BLaER1 treated with 17β-estradiol and CSF1 and Interleukin-3, amounts not matched to agents 10 nM and 100 nM (cell line): ENCODE measurements at regions not wholly inside any gene's neighbourhood (a gene's known extent, or its start where the extent isn't known, plus 50 kb on each side); places are given as distances from the start of the nearest gene placed in this dataset.

Experiments
- H3K27ac ChIP-seq, 11 experiments: shearing (Covaris generic); formaldehyde crosslinking; 2 replicates each; pipeline ENCODE4 v1.8.1; 2022
- H3K27me3 ChIP-seq, 11 experiments: shearing (Covaris generic); formaldehyde crosslinking; 2 replicates each; pipeline ENCODE4 v1.8.1; 2022
- H3K36me3 ChIP-seq, 11 experiments: shearing (Covaris generic); formaldehyde crosslinking; 2 replicates each; pipeline ENCODE4 v1.8.1; 2022
- H3K4me1 ChIP-seq, 10 experiments: shearing (Covaris generic); formaldehyde crosslinking; 2 replicates each; pipeline ENCODE4 v1.8.1; 2022
- H3K4me2 ChIP-seq, 11 experiments: shearing (Covaris generic); formaldehyde crosslinking; 2 replicates each; pipeline ENCODE4 v1.8.1; 2022
- H3K4me3 ChIP-seq, 10 experiments: shearing (Covaris generic); formaldehyde crosslinking; 2 replicates each; pipeline ENCODE4 v1.8.1; 2022
- H3K9ac ChIP-seq, 11 experiments: shearing (Covaris generic); formaldehyde crosslinking; 2 replicates each; pipeline ENCODE4 v1.8.1; 2022
- H3K9me3 ChIP-seq, 11 experiments: shearing (Covaris generic); formaldehyde crosslinking; replicated peaks in 1 of 11; 2 replicates each; pipeline ENCODE4 v1.8.1; 2022
- H4K20me1 ChIP-seq, 11 experiments: shearing (Covaris generic); formaldehyde crosslinking; 2 replicates each; pipeline ENCODE4 v1.8.1; 2022
- Cebpa-rat ChIP-seq, 11 experiments: shearing (Covaris generic); IDR thresholded peaks; 2 replicates each; pipeline ENCODE4 v1.8.1; 2022

- peaks cover 28 to 75% (median 65%) of the 10 kb centered on the region in 11 experiments for H3K9me3 ChIP-seq
- H3K36me3 ChIP-seq: peaks cover 0 to 18% (median 0%) of the 10 kb centered on the region in 11 experiments; a peak in 5 of 22 replicates
- peak overlapping the region in 9 of 11 experiments; percentile 19 to 87 (median 79); a peak in 16 of 22 replicates for H3K4me2 ChIP-seq
- peak overlapping the region in 3 of 10 experiments; percentile 26 to 30 (median 29); a peak in 4 of 20 replicates for H3K4me3 ChIP-seq
- peak overlapping the region in 8 of 11 experiments; percentile 80 to 99 (median 94); a peak in 16 of 22 replicates for H3K27ac ChIP-seq
- TF ChIP-seq Cebpa-rat (IDR thresholded peaks at IDR 0.05): peak in 9 of 11 experiments; percentile 35 to 87 (median 65); a peak in 12 of 22 replicates
- no peaks in the 10 kb centered on the region for H4K20me1 ChIP-seq
- H3K9ac ChIP-seq: peak overlapping the region in 6 of 11 experiments; percentile 57 to 89 (median 79); a peak in 11 of 22 replicates
- peaks cover 28 to 69% (median 48%) of the 10 kb centered on the region in 10 experiments for H3K4me1 ChIP-seq
- no peaks in the 10 kb centered on the region for H3K27me3 ChIP-seq
Measured at GRCh38 chrX:148309413-148309812, 191.0 kb upstream of the AFF2 start.

- Histone ChIP-seq H3K36me3 (peaks cover 0 to 18% (median 0%) of the 10 kb centered on the region in 11 experiments; a peak in 5 of 22 replicates), H3K27ac (peak overlapping the region in 10 of 11 experiments; percentile 0 to 99 (median 93); a peak in 18 of 22 replicates), H3K9ac (peak overlapping the region in 8 of 11 experiments; percentile 44 to 89 (median 79); a peak in 16 of 22 replicates), H3K4me2 (peak overlapping the region; percentile 19 to 87 (median 78)), H4K20me1 (no peaks in the 10 kb centered on the region), H3K9me3 (peaks cover 20 to 78% (median 68%) of the 10 kb centered on the region in 11 experiments), H3K4me1 (peaks cover 28 to 69% (median 48%) of the 10 kb centered on the region in 10 experiments), H3K27me3 (no peaks in the 10 kb centered on the region), H3K4me3 (0 out of 20 replicates have a peak overlapping the region, but pooled peaks of 1 of the 10 experiments have one; percentile 13)
- TF ChIP-seq Cebpa-rat (IDR thresholded peaks at IDR 0.05): peak in 8 of 11 experiments; percentile 29 to 92 (median 80); a peak in 13 of 22 replicates
Measured at GRCh38 chrX:148310426-148311165, 189.8 kb upstream of the AFF2 start.

- peaks cover 13 to 77% (median 66%) of the 10 kb centered on the region in 11 experiments; a peak in 21 of 22 replicates for H3K9me3 ChIP-seq
- peaks cover 0 to 18% (median 0%) of the 10 kb centered on the region in 11 experiments; a peak in 5 of 22 replicates for H3K36me3 ChIP-seq
- peaks cover 31 to 77% (median 55%) of the 10 kb centered on the region in 10 experiments for H3K4me1 ChIP-seq
- H3K4me2 ChIP-seq: peak overlapping the region in 10 of 11 experiments; percentile 6 to 87 (median 78); a peak in 18 of 22 replicates
- peak overlapping the region in 7 of 11 experiments; percentile 67 to 89 (median 82); a peak in 14 of 22 replicates for H3K9ac ChIP-seq
- H4K20me1 ChIP-seq: no peaks in the 10 kb centered on the region
- H3K27me3 ChIP-seq: no peaks in the 10 kb centered on the region
- peak overlapping the region in 3 of 10 experiments; percentile 13 to 30 (median 14); a peak in 2 of 20 replicates for H3K4me3 ChIP-seq
- peak overlapping the region in 9 of 11 experiments; percentile 32 to 99 (median 93); a peak in 17 of 22 replicates for H3K27ac ChIP-seq
- TF ChIP-seq Cebpa-rat (IDR thresholded peaks at IDR 0.05): no peak
Measured at GRCh38 chrX:148311544-148311943, 188.9 kb upstream of the AFF2 start.

DNA sequence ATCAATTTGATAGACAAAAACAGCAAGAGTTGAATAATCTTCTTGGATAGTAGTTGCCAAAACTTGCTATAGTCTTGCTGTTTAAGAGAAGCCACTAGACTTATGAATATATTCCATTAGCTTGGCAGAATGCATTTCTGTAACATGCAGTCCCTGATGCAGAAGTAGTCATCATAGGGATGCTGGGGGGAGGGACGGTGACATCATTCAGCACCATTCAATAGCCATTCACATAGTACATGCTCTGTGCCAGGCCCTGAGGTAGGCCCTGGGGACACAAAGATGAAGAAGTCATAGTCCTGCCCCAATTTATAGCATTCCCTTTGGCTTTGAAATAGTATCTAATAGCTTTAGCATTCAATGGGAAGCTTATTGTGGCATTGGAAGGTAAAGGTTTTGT, 185.5 kb upstream of the AFF2 start:
- Histone ChIP-seq H3K27me3 (no peaks in the 10 kb centered on the region), H3K36me3 (peaks cover 0 to 12% (median 0%) of the 10 kb centered on the region in 11 experiments; a peak in 4 of 22 replicates), H3K4me2 (no peak overlapping the region), H3K9me3 (peaks cover 13 to 77% (median 66%) of the 10 kb centered on the region in 11 experiments), H3K4me3 (no peak overlapping the region), H3K9ac (no peak overlapping the region), H4K20me1 (no peaks in the 10 kb centered on the region), H3K27ac (peak overlapping the region in 3 of 11 experiments; percentile 10 to 43 (median 23); a peak in 4 of 22 replicates), H3K4me1 (peaks cover 26 to 53% (median 43%) of the 10 kb centered on the region in 10 experiments)
- no peak for TF ChIP-seq Cebpa-rat (IDR thresholded peaks at IDR 0.05)

- H4K20me1 ChIP-seq: no peaks in the 10 kb centered on the region
- peak overlapping the region in 9 of 11 experiments; percentile 1 to 26 (median 19); a peak in 10 of 22 replicates for H3K4me2 ChIP-seq
- H3K4me1 ChIP-seq: peaks cover 11 to 39% (median 27%) of the 10 kb centered on the region in 10 experiments; a peak in 18 of 20 replicates
- no peak for TF ChIP-seq Cebpa-rat (IDR thresholded peaks at IDR 0.05)
- peak overlapping the region in 4 of 11 experiments; percentile 2 to 42 (median 36); a peak in 5 of 22 replicates for H3K27ac ChIP-seq
- H3K27me3 ChIP-seq: no peaks in the 10 kb centered on the region
- peaks cover 22 to 89% (median 77%) of the 10 kb centered on the region in 11 experiments for H3K9me3 ChIP-seq
- H3K9ac ChIP-seq: no peak overlapping the region
- H3K36me3 ChIP-seq: peaks cover 0 to 12% (median 0%) of the 10 kb centered on the region in 11 experiments; a peak in 4 of 22 replicates
- H3K4me3 ChIP-seq: no peak overlapping the region; a peak in 1 of 20 replicates
Measured at GRCh38 chrX:148316446-148316845, 184.0 kb upstream of the AFF2 start.

- no peaks in the 10 kb centered on the region for H3K27me3 ChIP-seq
- H3K4me1 ChIP-seq: no peaks in the 10 kb centered on the region
- H3K9me3 ChIP-seq: peaks cover 48 to 79% (median 76%) of the 10 kb centered on the region in 11 experiments
- no peak overlapping the region for H3K4me2 ChIP-seq
- no peak overlapping the region for H3K27ac ChIP-seq
- peaks cover 0 to 6% (median 0%) of the 10 kb centered on the region in 11 experiments; a peak in 2 of 22 replicates for H3K36me3 ChIP-seq
- TF ChIP-seq Cebpa-rat (IDR thresholded peaks at IDR 0.05): no peak
- no peaks in the 10 kb centered on the region for H4K20me1 ChIP-seq
- H3K9ac ChIP-seq: no peak overlapping the region
- H3K4me3 ChIP-seq: 0 out of 20 replicates have a peak overlapping the region, but pooled peaks of 1 of the 10 experiments have one; percentile 10
Measured at GRCh38 chrX:148322906-148323305, 177.5 kb upstream of the AFF2 start.

GRCh38 chrX:148333989-148334388, 166.4 kb upstream of the AFF2 start:
- no peaks in the 10 kb centered on the region; a peak in 1 of 22 replicates for H3K36me3 ChIP-seq
- H3K9me3 ChIP-seq: peaks cover 26 to 69% (median 57%) of the 10 kb centered on the region in 11 experiments
- no peak overlapping the region for H3K4me3 ChIP-seq
- H3K4me1 ChIP-seq: peaks cover 0 to 8% (median 6%) of the 10 kb centered on the region in 10 experiments; a peak in 7 of 20 replicates
- H3K27ac ChIP-seq: peak overlapping the region in 1 of 11 experiments; percentile 28; a peak in 1 of 22 replicates
- peak overlapping the region in 8 of 11 experiments; percentile 1 to 33 (median 10); a peak in 5 of 22 replicates for H3K4me2 ChIP-seq
- no peaks in the 10 kb centered on the region for H4K20me1 ChIP-seq
- no peak for TF ChIP-seq Cebpa-rat (IDR thresholded peaks at IDR 0.05)
- no peaks in the 10 kb centered on the region for H3K27me3 ChIP-seq
- H3K9ac ChIP-seq: no peak overlapping the region

DNA sequence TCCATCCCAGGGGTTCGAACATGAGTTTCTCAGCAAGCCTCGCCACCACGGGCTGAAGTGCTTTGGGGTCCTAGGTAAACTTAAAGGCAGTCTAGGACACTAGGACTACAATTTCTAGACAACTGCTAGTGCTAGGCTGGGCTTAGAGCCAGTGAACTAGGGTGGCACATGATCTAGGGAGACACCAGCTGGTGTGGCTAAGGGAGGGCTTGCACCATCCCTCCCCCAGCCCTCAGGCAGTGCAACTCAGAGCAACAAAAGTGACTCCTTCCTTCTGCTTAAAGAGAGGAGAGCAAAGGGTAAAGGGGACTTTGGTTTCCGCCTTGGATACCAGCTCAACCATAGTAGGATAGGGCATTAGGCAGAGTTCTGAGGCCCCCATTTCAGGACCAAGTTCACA, 162.5 kb upstream of the AFF2 start:
- no peak for TF ChIP-seq Cebpa-rat (IDR thresholded peaks at IDR 0.05)
- Histone ChIP-seq H3K36me3 (no peaks in the 10 kb centered on the region; a peak in 1 of 22 replicates), H4K20me1 (no peaks in the 10 kb centered on the region), H3K4me3 (no peak overlapping the region), H3K4me1 (peaks cover 0 to 11% (median 6%) of the 10 kb centered on the region in 10 experiments; a peak in 7 of 20 replicates), H3K27me3 (no peaks in the 10 kb centered on the region), H3K9ac (no peak overlapping the region), H3K9me3 (peaks cover 16 to 71% (median 60%) of the 10 kb centered on the region in 11 experiments), H3K27ac (no peak overlapping the region), H3K4me2 (no peak overlapping the region)
